Mesenchymal stem cell (in vitro differentiated cells and primary cell): ENCODE measurements at regions not wholly inside any gene's neighbourhood (a gene's known extent, or its start where the extent isn't known, plus 50 kb on each side); places are given as distances from the start of the nearest gene placed in this dataset.

ENCODE experiments used
- DNase-seq: peaks from one replicate; pipeline ENCODE4 v3.0.0-alpha.2; 2013
- H2AFZ ChIP-seq: one replicate; pipeline ENCODE4 v1.6.1; 2013; ENCODE audit warnings: low read depth, mild to moderate bottlenecking, control low read depth, inconsistent platforms, low read length, moderate library complexity
- H2AK5ac ChIP-seq: 2 replicates; pipeline ENCODE4 v1.6.1; 2013; ENCODE audit warnings: low read length, moderate library complexity, mild to moderate bottlenecking, inconsistent platforms; ENCODE audit not compliant: severe bottlenecking
- H2BK120ac ChIP-seq: one replicate; pipeline ENCODE4 v1.6.1; 2013; ENCODE audit warnings: low read depth, mild to moderate bottlenecking, inconsistent platforms, low read length, moderate library complexity
- H2BK12ac ChIP-seq, 2 experiments: one replicate each; pipeline ENCODE4 v1.6.1; 2013; ENCODE audit warnings: inconsistent platforms in 2 of 2, low read length in 2 of 2, mild to moderate bottlenecking in 2 of 2, moderate library complexity in 2 of 2, control low read depth in 1 of 2
- H2BK15ac ChIP-seq: one replicate; pipeline ENCODE4 v1.6.1; 2013; ENCODE audit warnings: mild to moderate bottlenecking, low read depth, inconsistent platforms; ENCODE audit not compliant: poor library complexity, severe bottlenecking
- H2BK5ac ChIP-seq: 2 replicates; pipeline ENCODE4 v1.6.1; 2013; ENCODE audit warnings: low read depth, mild to moderate bottlenecking, low read length, control low read depth, inconsistent platforms; ENCODE audit not compliant: poor library complexity, severe bottlenecking
- H3K14ac ChIP-seq, 2 experiments: one replicate each; pipeline ENCODE4 v1.6.1; 2013; ENCODE audit warnings: inconsistent platforms in 2 of 2, low read length in 2 of 2, control low read depth in 1 of 2, mild to moderate bottlenecking in 1 of 2, moderate library complexity in 1 of 2
- H3K18ac ChIP-seq, 2 experiments: one replicate each; pipeline ENCODE4 v1.6.1; 2013; ENCODE audit warnings: inconsistent platforms in 2 of 2, low read length in 2 of 2, control low read depth in 1 of 2, low read depth in 1 of 2, mild to moderate bottlenecking in 1 of 2
- H3K23ac ChIP-seq, 2 experiments: one replicate each; pipeline ENCODE4 v1.6.1; 2013; ENCODE audit warnings: inconsistent platforms in 2 of 2, low read length in 2 of 2, mild to moderate bottlenecking in 2 of 2, moderate library complexity in 2 of 2, control low read depth in 1 of 2
- H3K27ac ChIP-seq: 2 replicates; pipeline ENCODE4 v1.5.1; 2013; ENCODE audit warnings: mild to moderate bottlenecking, moderate library complexity, low read length, control low read depth, inconsistent platforms; ENCODE audit not compliant: poor library complexity, severe bottlenecking
- H3K27me3 ChIP-seq, 2 experiments: 2 replicates each; pipeline versions ENCODE4 v1.6.1 to v1.7.0; 2013; ENCODE audit warnings: low read length in 2 of 2, mild to moderate bottlenecking in 2 of 2, moderate library complexity in 2 of 2, control low read depth in 1 of 2, inconsistent platforms in 1 of 2; ENCODE audit not compliant: control insufficient read depth in 1 of 2, insufficient read depth in 1 of 2
- H3K36me3 ChIP-seq, 2 experiments: 2 replicates each; pipeline versions ENCODE4 v1.6.1 to v1.7.0; 2013; ENCODE audit warnings: low read length in 2 of 2, control low read depth in 1 of 2, inconsistent platforms in 1 of 2, low read depth in 1 of 2, mild to moderate bottlenecking in 1 of 2; ENCODE audit not compliant: insufficient read depth in 2 of 2, control insufficient read depth in 1 of 2
- H3K4ac ChIP-seq, 2 experiments: one replicate each; pipeline ENCODE4 v1.6.1; 2013; ENCODE audit warnings: inconsistent platforms in 2 of 2, low read length in 2 of 2, mild to moderate bottlenecking in 2 of 2, moderate library complexity in 2 of 2, control low read depth in 1 of 2, low read depth in 1 of 2
- H3K4me1 ChIP-seq: 2 replicates; pipeline ENCODE4 v1.6.1; 2013; ENCODE audit warnings: low read depth, low read length, control low read depth; ENCODE audit not compliant: control insufficient read depth, insufficient read depth
- H3K4me2 ChIP-seq: 2 replicates; pipeline ENCODE4 v1.6.1; 2013; ENCODE audit warnings: low read length, mild to moderate bottlenecking, inconsistent platforms; ENCODE audit not compliant: poor library complexity, severe bottlenecking
- H3K4me3 ChIP-seq, 2 experiments: 2 replicates each; pipeline versions ENCODE4 v1.5.1 to v1.7.0; 2013; ENCODE audit warnings: low read length in 2 of 2, mild to moderate bottlenecking in 2 of 2, control low read depth in 1 of 2, low read depth in 1 of 2; ENCODE audit not compliant: insufficient read depth in 1 of 2
- H3K79me1 ChIP-seq: replicated peaks from 2 replicates; pipeline ENCODE4 v1.6.1; 2013; ENCODE audit warnings: mild to moderate bottlenecking, control low read depth, low read length, inconsistent platforms; ENCODE audit not compliant: poor library complexity, severe bottlenecking
- H3K9ac ChIP-seq: 2 replicates; pipeline ENCODE4 v1.7.0; 2013; ENCODE audit warnings: mild to moderate bottlenecking, low read length, moderate library complexity
- H3K9me3 ChIP-seq: 2 replicates; pipeline ENCODE4 v1.7.0; 2013; ENCODE audit warnings: mild to moderate bottlenecking, low read length; ENCODE audit not compliant: control insufficient read depth
- H4K8ac ChIP-seq: one replicate; pipeline ENCODE4 v1.6.1; 2013; ENCODE audit warnings: inconsistent platforms, mild to moderate bottlenecking, low read length, moderate library complexity
- H4K91ac ChIP-seq: one replicate; pipeline ENCODE4 v1.6.1; 2013; ENCODE audit warnings: mild to moderate bottlenecking, low read length, inconsistent platforms
- WGBS: methylation state at CpG from one replicate; pipeline ENCODE4 v1.1.7; 2013; ENCODE audit warnings: mixed read lengths; 5-methylcytosine and 5-hydroxymethylcytosine counted together

GRCh38 chr3:124402791-124403190, 327.5 kb upstream of the UMPS start:
- Histone ChIP-seq H4K8ac (no peak overlapping the region), H2BK5ac (no peak overlapping the region), H2AK5ac (peak overlapping the region; percentile 77), H3K23ac (no peak overlapping the region), H3K36me3 (no peaks in the 10 kb centered on the region), H3K4me1 (peaks cover 8% of the 10 kb centered on the region), H4K91ac (no peak overlapping the region), H2BK120ac (no peak overlapping the region), H2AFZ (no peak overlapping the region), H3K4me2 (no peak overlapping the region), H3K4ac (no peak overlapping the region), H3K14ac (no peak overlapping the region), H2BK15ac (no peak overlapping the region), H3K27ac (peak overlapping the region; percentile 17), H3K9ac (no peak overlapping the region), H3K27me3 (no peaks in the 10 kb centered on the region), H3K4me3 (no peak overlapping the region), H2BK12ac (no peak overlapping the region), H3K79me1 (no peaks in the 10 kb centered on the region), H3K9me3 (no peaks in the 10 kb centered on the region), H3K18ac (no peak overlapping the region)
- 80% methylated on average over 1 of the region's 4 CpGs for WGBS
- DNase-seq: no peak

GRCh38 chr3:124404621-124405020, 325.6 kb upstream of the UMPS start:
- H2BK15ac ChIP-seq: no peak overlapping the region
- 80% methylated on average over 4 of the region's 4 CpGs for WGBS
- no peak overlapping the region for H3K9ac ChIP-seq
- no peak overlapping the region for H2BK120ac ChIP-seq
- no peak overlapping the region for H2AFZ ChIP-seq
- H3K4me1 ChIP-seq: peaks cover 5% of the 10 kb centered on the region
- H3K18ac ChIP-seq: no peak overlapping the region
- no peak overlapping the region for H2BK12ac ChIP-seq
- no peaks in the 10 kb centered on the region for H3K27me3 ChIP-seq
- no peak for DNase-seq
- no peak overlapping the region for H3K14ac ChIP-seq
- H3K79me1 ChIP-seq: no peaks in the 10 kb centered on the region
- H4K8ac ChIP-seq: no peak overlapping the region
- no peaks in the 10 kb centered on the region for H3K36me3 ChIP-seq
- H3K23ac ChIP-seq: no peak overlapping the region
- no peak overlapping the region for H3K4me3 ChIP-seq
- no peak overlapping the region for H3K4me2 ChIP-seq
- H4K91ac ChIP-seq: no peak overlapping the region
- H2AK5ac ChIP-seq: no peak overlapping the region
- no peak overlapping the region for H3K4ac ChIP-seq
- H2BK5ac ChIP-seq: no peak overlapping the region
- no peaks in the 10 kb centered on the region for H3K9me3 ChIP-seq
- no peak overlapping the region for H3K27ac ChIP-seq

- no peak overlapping the region for H3K14ac ChIP-seq
- H3K4me3 ChIP-seq: no peak overlapping the region
- H3K79me1 ChIP-seq: no peaks in the 10 kb centered on the region
- H3K23ac ChIP-seq: no peak overlapping the region
- H3K18ac ChIP-seq: no peak overlapping the region
- H4K8ac ChIP-seq: no peak overlapping the region
- 96% methylated on average over 1 of the region's 1 CpG for WGBS
- no peak overlapping the region for H4K91ac ChIP-seq
- no peaks in the 10 kb centered on the region for H3K9me3 ChIP-seq
- H3K4ac ChIP-seq: no peak overlapping the region
- no peak overlapping the region for H3K27ac ChIP-seq
- no peak overlapping the region for H2BK15ac ChIP-seq
- no peak overlapping the region for H2AFZ ChIP-seq
- peaks cover 3% of the 10 kb centered on the region for H3K4me1 ChIP-seq
- H3K4me2 ChIP-seq: no peak overlapping the region
- peaks cover 0 to 3% of the 10 kb centered on the region in 2 experiments for H3K36me3 ChIP-seq
- H2BK5ac ChIP-seq: no peak overlapping the region
- no peak overlapping the region for H2BK120ac ChIP-seq
- H3K27me3 ChIP-seq: no peaks in the 10 kb centered on the region
- no peak overlapping the region for H3K9ac ChIP-seq
- DNase-seq: no peak
- no peak overlapping the region for H2AK5ac ChIP-seq
- H2BK12ac ChIP-seq: no peak overlapping the region
These were observed 323.0 kb upstream of the UMPS start for GRCh38 chr3:124407260-124407659.

- Histone ChIP-seq H3K4me3 (no peak overlapping the region), H3K4ac (no peak overlapping the region), H3K9ac (no peak overlapping the region), H2AFZ (no peak overlapping the region), H3K4me1 (peaks cover 3% of the 10 kb centered on the region), H2BK5ac (peak overlapping the region; percentile 46), H3K9me3 (no peaks in the 10 kb centered on the region), H4K91ac (no peak overlapping the region), H3K14ac (no peak overlapping the region), H3K4me2 (no peak overlapping the region), H2AK5ac (peak overlapping the region; percentile 69), H3K23ac (no peak overlapping the region), H3K18ac (no peak overlapping the region), H4K8ac (no peak overlapping the region), H3K27ac (peak overlapping the region; percentile 81), H3K36me3 (peaks cover 7 to 14% of the 10 kb centered on the region in 2 experiments), H2BK12ac (no peak overlapping the region), H3K79me1 (no peaks in the 10 kb centered on the region), H2BK15ac (no peak overlapping the region), H3K27me3 (no peaks in the 10 kb centered on the region), H2BK120ac (no peak overlapping the region)
- 27% methylated on average over 4 of the region's 4 CpGs for WGBS
- peak; percentile 33 for DNase-seq
These were observed 320.5 kb upstream of the UMPS start for GRCh38 chr3:124409650-124410275.
